ENCODE measurements at regions not wholly inside any gene's neighbourhood (a gene's known extent, or its start where the extent isn't known, plus 50 kb on each side); places are given as distances from the start of the nearest gene placed in this dataset.

DNA sequence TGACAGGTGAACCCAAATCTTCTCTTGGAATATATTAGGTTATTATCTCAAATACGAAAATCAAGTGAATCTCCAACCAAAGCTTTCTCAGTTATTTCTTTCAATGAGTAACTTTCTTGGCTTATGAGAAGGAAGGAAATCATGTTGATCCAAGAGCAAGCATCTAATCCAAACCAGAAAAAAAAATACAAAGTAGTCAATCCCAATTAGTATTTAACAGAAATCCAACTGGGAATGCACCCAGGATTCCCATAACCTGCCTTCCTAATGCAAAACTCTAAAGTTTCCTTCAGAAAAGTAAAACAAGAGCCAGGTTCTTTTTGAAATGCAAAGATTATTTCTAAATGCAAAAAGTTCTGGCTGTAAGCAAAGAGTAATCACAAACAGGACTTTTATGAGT, 289.3 kb downstream of the SHOX2 start:
- TF ChIP-seq TCF12 (IDR thresholded peaks at IDR 0.05; ENCODE audit: low read depth) (no peak), RAD21 (IDR thresholded peaks at IDR 0.05; ENCODE audit: low read depth) (no peak), EP300 (IDR thresholded peaks at IDR 0.05; ENCODE audit: borderline replicate concordance) (no peak), NFIC (IDR thresholded peaks at IDR 0.05) (no peak), TAF1 (IDR thresholded peaks at IDR 0.05; ENCODE audit: low read depth) (no peak), YY1 (IDR thresholded peaks at IDR 0.05; ENCODE audit: low read depth) (no peak), ZBTB7A (IDR thresholded peaks at IDR 0.05; ENCODE audit: low read depth) (no peak)
- TF ChIP-seq, protein P1, sequence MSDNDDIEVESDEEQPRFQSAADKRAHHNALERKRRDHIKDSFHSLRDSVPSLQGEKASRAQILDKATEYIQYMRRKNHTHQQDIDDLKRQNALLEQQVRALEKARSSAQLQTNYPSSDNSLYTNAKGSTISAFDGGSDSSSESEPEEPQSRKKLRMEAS (IDR thresholded peaks at IDR 0.05): no peak
- TF ChIP-seq, protein P2, sequence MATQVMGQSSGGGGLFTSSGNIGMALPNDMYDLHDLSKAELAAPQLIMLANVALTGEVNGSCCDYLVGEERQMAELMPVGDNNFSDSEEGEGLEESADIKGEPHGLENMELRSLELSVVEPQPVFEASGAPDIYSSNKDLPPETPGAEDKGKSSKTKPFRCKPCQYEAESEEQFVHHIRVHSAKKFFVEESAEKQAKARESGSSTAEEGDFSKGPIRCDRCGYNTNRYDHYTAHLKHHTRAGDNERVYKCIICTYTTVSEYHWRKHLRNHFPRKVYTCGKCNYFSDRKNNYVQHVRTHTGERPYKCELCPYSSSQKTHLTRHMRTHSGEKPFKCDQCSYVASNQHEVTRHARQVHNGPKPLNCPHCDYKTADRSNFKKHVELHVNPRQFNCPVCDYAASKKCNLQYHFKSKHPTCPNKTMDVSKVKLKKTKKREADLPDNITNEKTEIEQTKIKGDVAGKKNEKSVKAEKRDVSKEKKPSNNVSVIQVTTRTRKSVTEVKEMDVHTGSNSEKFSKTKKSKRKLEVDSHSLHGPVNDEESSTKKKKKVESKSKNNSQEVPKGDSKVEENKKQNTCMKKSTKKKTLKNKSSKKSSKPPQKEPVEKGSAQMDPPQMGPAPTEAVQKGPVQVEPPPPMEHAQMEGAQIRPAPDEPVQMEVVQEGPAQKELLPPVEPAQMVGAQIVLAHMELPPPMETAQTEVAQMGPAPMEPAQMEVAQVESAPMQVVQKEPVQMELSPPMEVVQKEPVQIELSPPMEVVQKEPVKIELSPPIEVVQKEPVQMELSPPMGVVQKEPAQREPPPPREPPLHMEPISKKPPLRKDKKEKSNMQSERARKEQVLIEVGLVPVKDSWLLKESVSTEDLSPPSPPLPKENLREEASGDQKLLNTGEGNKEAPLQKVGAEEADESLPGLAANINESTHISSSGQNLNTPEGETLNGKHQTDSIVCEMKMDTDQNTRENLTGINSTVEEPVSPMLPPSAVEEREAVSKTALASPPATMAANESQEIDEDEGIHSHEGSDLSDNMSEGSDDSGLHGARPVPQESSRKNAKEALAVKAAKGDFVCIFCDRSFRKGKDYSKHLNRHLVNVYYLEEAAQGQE (IDR thresholded peaks at IDR 0.05; ENCODE audit: low read depth): no peak
